ENCODE measurements at regions not wholly inside any gene's neighbourhood (a gene's known extent, or its start where the extent isn't known, plus 50 kb on each side); places are given as distances from the start of the nearest gene placed in this dataset.

DNA sequence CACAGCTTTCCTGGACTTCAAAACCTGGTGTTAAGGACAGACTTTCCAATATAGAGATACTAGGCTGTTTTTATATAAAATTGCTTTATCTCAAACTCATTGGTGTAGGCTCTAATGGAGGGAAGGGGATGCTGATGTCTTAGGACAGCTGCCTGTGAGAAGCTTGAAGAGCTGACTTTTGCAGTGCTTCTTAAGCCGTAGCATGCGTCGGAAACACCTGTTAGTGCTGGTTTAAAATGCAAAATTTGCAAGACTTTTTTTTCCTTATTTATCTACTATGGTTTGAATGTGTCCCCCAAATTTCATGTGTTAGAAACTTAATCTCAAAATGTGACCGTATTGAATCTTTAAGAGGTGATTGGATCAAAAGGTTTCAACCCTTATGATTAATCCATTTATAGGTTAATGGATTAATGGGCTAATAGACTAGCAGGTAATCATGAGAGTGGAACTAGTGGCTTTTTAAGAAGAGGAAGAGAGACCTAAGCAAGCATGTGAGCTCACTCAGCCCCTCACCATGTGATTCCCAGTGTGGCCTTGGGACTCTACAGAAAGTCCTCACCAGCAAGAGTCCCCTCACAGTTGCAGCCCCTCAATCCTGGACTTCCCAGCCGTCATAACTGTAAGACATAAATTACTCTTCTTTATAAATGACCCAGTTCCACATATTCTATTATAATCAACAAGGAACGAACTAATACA lies 60.9 kb upstream of the FUT8 start:
- no peaks in the 10 kb centered on the region for H3K36me3 Mint-ChIP-seq (ENCODE audit: insufficient read depth)
- H3K4me1 Mint-ChIP-seq (ENCODE audit: low read depth): peaks cover 4% of the 10 kb centered on the region
- H3K27ac Mint-ChIP-seq: no peak overlapping the region
- no peaks in the 10 kb centered on the region for H3K9me3 Mint-ChIP-seq (ENCODE audit: low read depth)
- DNase-seq (ENCODE audit: low spot score, unreplicated experiment): no peak
- peaks cover 33% of the 10 kb centered on the region for H3K27me3 Mint-ChIP-seq
- no peak overlapping the region for H3K4me3 Mint-ChIP-seq (ENCODE audit: low read depth)
- TF ChIP-seq, protein P1, sequence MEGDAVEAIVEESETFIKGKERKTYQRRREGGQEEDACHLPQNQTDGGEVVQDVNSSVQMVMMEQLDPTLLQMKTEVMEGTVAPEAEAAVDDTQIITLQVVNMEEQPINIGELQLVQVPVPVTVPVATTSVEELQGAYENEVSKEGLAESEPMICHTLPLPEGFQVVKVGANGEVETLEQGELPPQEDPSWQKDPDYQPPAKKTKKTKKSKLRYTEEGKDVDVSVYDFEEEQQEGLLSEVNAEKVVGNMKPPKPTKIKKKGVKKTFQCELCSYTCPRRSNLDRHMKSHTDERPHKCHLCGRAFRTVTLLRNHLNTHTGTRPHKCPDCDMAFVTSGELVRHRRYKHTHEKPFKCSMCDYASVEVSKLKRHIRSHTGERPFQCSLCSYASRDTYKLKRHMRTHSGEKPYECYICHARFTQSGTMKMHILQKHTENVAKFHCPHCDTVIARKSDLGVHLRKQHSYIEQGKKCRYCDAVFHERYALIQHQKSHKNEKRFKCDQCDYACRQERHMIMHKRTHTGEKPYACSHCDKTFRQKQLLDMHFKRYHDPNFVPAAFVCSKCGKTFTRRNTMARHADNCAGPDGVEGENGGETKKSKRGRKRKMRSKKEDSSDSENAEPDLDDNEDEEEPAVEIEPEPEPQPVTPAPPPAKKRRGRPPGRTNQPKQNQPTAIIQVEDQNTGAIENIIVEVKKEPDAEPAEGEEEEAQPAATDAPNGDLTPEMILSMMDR (IDR thresholded peaks at IDR 0.05; ENCODE audit: unreplicated experiment): no peak

DNA sequence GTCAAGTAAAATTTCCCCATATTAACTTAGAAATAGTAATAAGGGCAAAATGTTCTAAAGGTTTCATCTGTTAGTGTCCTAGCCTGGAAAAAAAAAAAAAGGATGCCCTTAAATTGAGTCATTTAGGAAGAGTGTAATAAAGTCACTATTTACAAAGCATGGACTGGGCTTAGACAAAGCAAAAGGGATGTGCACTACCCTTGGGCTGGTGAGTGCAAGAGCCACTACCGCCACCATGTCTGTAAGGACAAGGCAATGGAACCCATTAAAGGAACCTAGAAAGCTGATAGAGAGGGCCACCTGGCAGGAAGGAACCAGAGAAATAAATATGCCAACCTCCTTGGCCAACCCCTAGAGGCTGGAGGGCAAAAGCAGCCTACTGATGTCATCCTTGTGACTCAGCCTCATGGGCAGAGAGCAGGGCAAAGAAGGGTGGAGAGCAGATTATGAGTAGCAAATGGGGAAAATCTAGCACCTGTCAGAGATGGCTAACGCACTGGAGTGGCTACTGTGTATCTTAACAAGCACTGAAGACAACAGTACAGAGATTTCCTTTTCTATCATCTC lies 59.5 kb upstream of the FUT8 start:
- TF ChIP-seq, protein P1 (IDR thresholded peaks at IDR 0.05; ENCODE audit: unreplicated experiment): no peak
- Mint-ChIP-seq H3K4me1 (ENCODE audit: low read depth) (no peaks in the 10 kb centered on the region), H3K9me3 (ENCODE audit: low read depth) (no peaks in the 10 kb centered on the region), H3K4me3 (ENCODE audit: low read depth) (no peak overlapping the region), H3K27ac (no peak overlapping the region), H3K36me3 (ENCODE audit: insufficient read depth) (no peaks in the 10 kb centered on the region), H3K27me3 (peaks cover 31% of the 10 kb centered on the region)
- no peak for DNase-seq (ENCODE audit: low spot score, unreplicated experiment)

DNA sequence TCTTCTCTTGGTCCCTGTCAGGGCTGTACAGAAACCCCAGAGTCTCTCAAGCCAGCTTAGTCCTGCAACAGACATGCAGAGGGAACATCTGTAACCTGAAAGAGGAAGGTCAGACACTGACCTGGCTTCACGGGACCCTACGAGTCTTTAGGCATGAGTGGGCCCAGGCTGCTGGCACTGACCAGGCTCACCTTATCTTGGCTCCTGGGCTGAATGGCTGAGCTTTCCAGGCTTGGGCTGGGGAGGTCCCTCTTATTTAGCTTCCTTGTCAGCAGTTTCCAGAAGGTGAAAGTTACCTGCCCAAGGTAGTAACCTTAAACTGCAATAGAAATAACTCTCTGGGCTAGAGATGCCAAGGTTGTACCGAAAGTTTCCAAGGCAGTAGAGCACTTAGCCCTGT lies 58.4 kb upstream of the FUT8 start:
- no peak overlapping the region for H3K27ac Mint-ChIP-seq
- no peaks in the 10 kb centered on the region for H3K4me1 Mint-ChIP-seq (ENCODE audit: low read depth)
- peaks cover 22% of the 10 kb centered on the region for H3K27me3 Mint-ChIP-seq
- no peak for DNase-seq (ENCODE audit: low spot score, unreplicated experiment)
- H3K36me3 Mint-ChIP-seq (ENCODE audit: insufficient read depth): no peaks in the 10 kb centered on the region
- no peak overlapping the region for H3K4me3 Mint-ChIP-seq (ENCODE audit: low read depth)
- H3K9me3 Mint-ChIP-seq (ENCODE audit: low read depth): no peaks in the 10 kb centered on the region
- TF ChIP-seq, protein P1 (IDR thresholded peaks at IDR 0.05; ENCODE audit: unreplicated experiment): no peak

DNA sequence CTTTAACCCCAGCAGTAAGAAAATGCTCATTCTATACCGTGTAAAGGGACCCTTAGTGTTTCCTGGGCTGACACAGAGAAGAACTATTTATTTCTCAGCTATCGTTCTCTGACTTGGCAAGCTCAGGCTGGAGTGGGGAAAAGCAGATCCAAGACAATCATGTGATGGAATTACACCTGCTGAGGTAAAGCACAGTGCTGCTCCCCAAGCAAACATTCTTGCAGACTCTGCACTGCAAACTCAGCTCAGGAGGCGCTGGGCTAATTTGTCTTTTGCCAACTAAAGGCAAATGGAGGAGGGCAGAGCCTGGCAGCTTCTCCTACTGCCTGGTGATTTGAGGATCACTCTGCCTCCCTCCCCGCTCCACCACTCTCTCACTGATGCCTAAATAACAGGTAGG lies 57.8 kb upstream of the FUT8 start:
- no peak for DNase-seq (ENCODE audit: low spot score, unreplicated experiment)
- H3K27me3 Mint-ChIP-seq: peaks cover 23% of the 10 kb centered on the region
- no peak overlapping the region for H3K27ac Mint-ChIP-seq
- TF ChIP-seq, protein P1 (IDR thresholded peaks at IDR 0.05; ENCODE audit: unreplicated experiment): no peak
- H3K4me1 Mint-ChIP-seq (ENCODE audit: low read depth): no peaks in the 10 kb centered on the region
- no peak overlapping the region for H3K4me3 Mint-ChIP-seq (ENCODE audit: low read depth)
- no peaks in the 10 kb centered on the region for H3K36me3 Mint-ChIP-seq (ENCODE audit: insufficient read depth)
- no peaks in the 10 kb centered on the region for H3K9me3 Mint-ChIP-seq (ENCODE audit: low read depth)

DNA sequence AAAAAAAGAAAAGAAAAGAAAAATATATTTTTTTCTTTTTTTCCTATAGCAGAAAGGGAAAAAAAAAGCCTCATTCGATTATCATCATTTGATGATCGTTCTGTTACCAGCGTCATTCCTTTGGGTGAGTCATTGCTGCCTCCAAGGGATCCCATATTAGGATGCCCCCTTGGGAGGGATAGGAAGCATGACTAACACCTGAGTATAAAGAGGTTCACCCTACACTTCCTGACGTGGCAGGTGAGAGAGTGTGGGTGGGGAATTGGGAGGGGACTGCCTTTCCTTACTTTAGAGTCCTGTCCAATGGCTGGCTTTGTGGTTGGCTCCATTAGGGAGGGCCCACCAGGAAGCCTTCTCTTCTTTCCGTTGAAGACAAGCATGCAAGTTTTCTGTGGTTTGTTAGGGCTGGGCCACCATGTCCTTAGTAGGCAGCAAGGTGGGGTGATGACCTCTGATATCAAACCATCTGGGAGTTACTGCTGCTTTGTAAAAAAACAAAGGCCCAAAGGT lies 56.1 kb upstream of the FUT8 start:
- H3K36me3 Mint-ChIP-seq (ENCODE audit: insufficient read depth): no peaks in the 10 kb centered on the region
- H3K4me1 Mint-ChIP-seq (ENCODE audit: low read depth): no peaks in the 10 kb centered on the region
- H3K27ac Mint-ChIP-seq: no peak overlapping the region
- TF ChIP-seq, protein P1 (IDR thresholded peaks at IDR 0.05; ENCODE audit: unreplicated experiment): no peak
- no peak overlapping the region for H3K4me3 Mint-ChIP-seq (ENCODE audit: low read depth)
- H3K27me3 Mint-ChIP-seq: peaks cover 18% of the 10 kb centered on the region
- H3K9me3 Mint-ChIP-seq (ENCODE audit: low read depth): no peaks in the 10 kb centered on the region
- no peak for DNase-seq (ENCODE audit: low spot score, unreplicated experiment)

All from progenitor cell of endocrine pancreas (in vitro differentiated cells).